ENCODE measurements at regions not wholly inside any gene's neighbourhood (a gene's known extent, or its start where the extent isn't known, plus 50 kb on each side); places are given as distances from the start of the nearest gene placed in this dataset.

- TF ChIP-seq POLR2A (IDR thresholded peaks at IDR 0.05; ENCODE audit: low read length) (no peak), GATA1 (IDR thresholded peaks at IDR 0.05; ENCODE audit: low read depth, low read length) (no peak)
Measured at GRCh38 chr3:117610156-117610555, 900.6 kb downstream of the TUSC7 start.
